ENCODE measurements at regions not wholly inside any gene's neighbourhood (a gene's known extent, or its start where the extent isn't known, plus 50 kb on each side); places are given as distances from the start of the nearest gene placed in this dataset.

- POLR2A ChIA-PET, result interaction anchor here (1.2 to 1.6 kb wide), 2 partner anchors 14 to 22 kb away, joined by 3 to 6 read pairs; no protein-coding TSS in a partner anchor
- CTCF ChIA-PET (ENCODE audit: unreplicated experiment), result no interaction called here
- H3K4me3 ChIP-seq (ENCODE audit: low read depth, low read length, poor library complexity, severe bottlenecking), result no peak overlapping the region
These were observed 285.6 kb downstream of the GRIN2B start for GRCh38 chr12:13695781-13696180.

GRCh38 chr12:13692332-13692731 is 289.1 kb downstream of the GRIN2B start:
- no peaks in the 10 kb centered on the region for H4K20me1 ChIP-seq (ENCODE audit: insufficient read depth, low read length)
- no peak overlapping the region for H3K4me2 ChIP-seq (ENCODE audit: low read length)
- H3K79me2 ChIP-seq (ENCODE audit: insufficient read depth, low read depth, low read length), result no peaks in the 10 kb centered on the region
- no peaks in the 10 kb centered on the region for H3K36me3 ChIP-seq (ENCODE audit: insufficient read depth, low read length)
- intact Hi-C loops (cut with micrococcal nuclease; ENCODE audit: unreplicated experiment), result no loop called here
- POLR2A ChIA-PET, result interaction anchor here (0.7 kb wide), 1 partner anchor 1687 kb away, joined by 3 read pairs; no protein-coding TSS in a partner anchor
- H3K9me3 ChIP-seq (ENCODE audit: low read length), result no peaks in the 10 kb centered on the region
- H3K4me1 ChIP-seq (ENCODE audit: insufficient read depth, low read length, poor library complexity, severe bottlenecking), result no peaks in the 10 kb centered on the region
- no peak for DNase-seq (ENCODE audit: low spot score)
- BruUV-seq (replicated peaks), result no TSS peak
- no peak overlapping the region for H3K4me3 ChIP-seq (ENCODE audit: low read depth, low read length, poor library complexity, severe bottlenecking)
- H2AFZ ChIP-seq (ENCODE audit: low read length), result no peak overlapping the region
- no peak overlapping the region for H3K27ac ChIP-seq (ENCODE audit: low read depth, low read length, poor library complexity, severe bottlenecking)
- CTCF ChIA-PET (ENCODE audit: unreplicated experiment), result no interaction called here
- no peaks in the 10 kb centered on the region for H3K9me2 ChIP-seq (ENCODE audit: insufficient read depth, low read length)
- TF ChIP-seq EZH2phosphoT487 (IDR thresholded peaks at IDR 0.05; ENCODE audit: borderline replicate concordance, low read depth, low read length) (no peak), CTCF (conservative IDR thresholded peaks at IDR 0.05; ENCODE audit: low read length) (no peak)

More at GRCh38 chr12:13695781-13696180, 285.6 kb downstream of the GRIN2B start:
- no peak overlapping the region for H3K4me2 ChIP-seq (ENCODE audit: low read length)
- TF ChIP-seq EZH2phosphoT487 (IDR thresholded peaks at IDR 0.05; ENCODE audit: borderline replicate concordance, low read depth, low read length) (no peak), CTCF (conservative IDR thresholded peaks at IDR 0.05; ENCODE audit: low read length) (no peak)
- no TSS peak for BruUV-seq (replicated peaks)
- H3K4me1 ChIP-seq (ENCODE audit: insufficient read depth, low read length, poor library complexity, severe bottlenecking), result no peaks in the 10 kb centered on the region
- intact Hi-C loops (cut with micrococcal nuclease; ENCODE audit: unreplicated experiment), result no loop called here
- no peaks in the 10 kb centered on the region for H3K79me2 ChIP-seq (ENCODE audit: insufficient read depth, low read depth, low read length)
- no peaks in the 10 kb centered on the region for H3K9me2 ChIP-seq (ENCODE audit: insufficient read depth, low read length)
- no peak for DNase-seq (ENCODE audit: low spot score)
- H2AFZ ChIP-seq (ENCODE audit: low read length), result no peak overlapping the region
- no peaks in the 10 kb centered on the region for H4K20me1 ChIP-seq (ENCODE audit: insufficient read depth, low read length)
- no peaks in the 10 kb centered on the region for H3K9me3 ChIP-seq (ENCODE audit: low read length)
- no peak overlapping the region for H3K27ac ChIP-seq (ENCODE audit: low read depth, low read length, poor library complexity, severe bottlenecking)
- no peaks in the 10 kb centered on the region for H3K36me3 ChIP-seq (ENCODE audit: insufficient read depth, low read length)

GRCh38 chr12:13691598-13691997 is 289.8 kb downstream of the GRIN2B start:
- H3K4me1 ChIP-seq (ENCODE audit: insufficient read depth, low read length, poor library complexity, severe bottlenecking), result no peaks in the 10 kb centered on the region
- POLR2A ChIA-PET, result no interaction called here
- no peak for DNase-seq (ENCODE audit: low spot score)
- no peak overlapping the region for H3K4me3 ChIP-seq (ENCODE audit: low read depth, low read length, poor library complexity, severe bottlenecking)
- no peak for TF ChIP-seq EZH2phosphoT487 (IDR thresholded peaks at IDR 0.05; ENCODE audit: borderline replicate concordance, low read depth, low read length)
- no peak for TF ChIP-seq CTCF (conservative IDR thresholded peaks at IDR 0.05; ENCODE audit: low read length)
- CTCF ChIA-PET (ENCODE audit: unreplicated experiment), result no interaction called here
- H3K9me2 ChIP-seq (ENCODE audit: insufficient read depth, low read length), result no peaks in the 10 kb centered on the region
- H3K4me2 ChIP-seq (ENCODE audit: low read length), result no peak overlapping the region
- no peaks in the 10 kb centered on the region for H3K36me3 ChIP-seq (ENCODE audit: insufficient read depth, low read length)
- no peaks in the 10 kb centered on the region for H3K9me3 ChIP-seq (ENCODE audit: low read length)
- intact Hi-C loops (cut with micrococcal nuclease; ENCODE audit: unreplicated experiment), result no loop called here
- no peaks in the 10 kb centered on the region for H3K79me2 ChIP-seq (ENCODE audit: insufficient read depth, low read depth, low read length)
- BruUV-seq (replicated peaks), result no TSS peak
- no peak overlapping the region for H2AFZ ChIP-seq (ENCODE audit: low read length)
- H3K27ac ChIP-seq (ENCODE audit: low read depth, low read length, poor library complexity, severe bottlenecking), result no peak overlapping the region
- no peaks in the 10 kb centered on the region for H4K20me1 ChIP-seq (ENCODE audit: insufficient read depth, low read length)
